Activated CD4-positive, alpha-beta T cell treated with anti-CD3 and anti-CD28 coated beads, Interleukin-2, amount 10 ng/mL, durations not matched to agents 24 days and 14 days (primary cell): ENCODE measurements at regions not wholly inside any gene's neighbourhood (a gene's known extent, or its start where the extent isn't known, plus 50 kb on each side); places are given as distances from the start of the nearest gene placed in this dataset.
A peak's percentile ranks its signal among the peaks of the same experiment; 100 is the strongest.
"Not testable (repeated sequence)": the region's sequence is repeated elsewhere in the genome, so short reads cannot be mapped to it uniquely, and the experiment has no call there.

ENCODE experiments used
- DNase-seq: peaks from one replicate; pipeline ENCODE4 v3.0.0; 2022
- H3K27ac Mint-ChIP-seq: one replicate; pipeline ENCODE4 v1.8.0; 2022; ENCODE audit warnings: mild to moderate bottlenecking, mixed read lengths
- H3K27me3 Mint-ChIP-seq: one replicate; pipeline ENCODE4 v1.8.0; 2022; ENCODE audit warnings: mixed read lengths
- H3K36me3 Mint-ChIP-seq: one replicate; pipeline ENCODE4 v1.8.0; 2022; ENCODE audit warnings: low read depth, mild to moderate bottlenecking, mixed read lengths
- H3K4me1 Mint-ChIP-seq: one replicate; pipeline ENCODE4 v1.8.0; 2021; ENCODE audit warnings: mixed read lengths
- H3K4me3 Mint-ChIP-seq: one replicate; pipeline ENCODE4 v1.8.0; 2022; ENCODE audit warnings: mild to moderate bottlenecking, moderate library complexity, mixed read lengths
- H3K9me3 Mint-ChIP-seq: one replicate; pipeline ENCODE4 v1.8.0; 2021; ENCODE audit warnings: mixed read lengths
- intact Hi-C: fragments of 100-400 bp; cut with micrococcal nuclease; formaldehyde crosslinking; loops from one replicate; pipeline ENCODE4 v1.15.1; 2023

- peaks cover 42% of the 10 kb centered on the region for H3K4me1 Mint-ChIP-seq
- H3K27me3 Mint-ChIP-seq = peaks cover 7% of the 10 kb centered on the region
- no peak overlapping the region for H3K27ac Mint-ChIP-seq
- intact Hi-C loops = loop anchor here (5.0 kb wide), 1 partner anchor 39 kb away; no protein-coding TSS in a partner anchor
- H3K36me3 Mint-ChIP-seq = no peaks in the 10 kb centered on the region
- H3K4me3 Mint-ChIP-seq = no peak overlapping the region
- no peaks in the 10 kb centered on the region for H3K9me3 Mint-ChIP-seq
- no peak for DNase-seq
Observed at GRCh38 chr7:142443216-142444010, 185.6 kb upstream of the PRSS58 start.

DNA sequence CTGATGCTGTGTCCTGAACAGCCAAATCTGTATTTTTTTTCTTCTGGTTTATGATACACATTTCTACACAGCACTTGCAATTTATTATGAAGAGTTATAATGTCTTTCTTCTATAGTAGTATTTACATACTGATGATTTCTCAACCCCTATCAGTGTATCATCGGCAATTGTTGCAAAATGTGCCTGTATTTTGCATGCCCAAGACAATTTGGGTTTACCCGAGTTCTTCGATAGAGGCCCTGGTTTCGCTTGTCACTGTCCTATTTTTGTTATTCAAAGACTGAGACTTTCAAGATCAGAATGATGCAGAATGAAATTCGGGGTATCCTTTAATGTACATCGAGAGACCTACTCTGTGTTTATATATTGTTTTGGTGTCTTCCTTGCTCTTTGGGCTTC is 184.5 kb upstream of the PRSS58 start:
- no peak overlapping the region for H3K27ac Mint-ChIP-seq
- intact Hi-C loops = loop anchor here (5.0 kb wide), 1 partner anchor 40 kb away; no protein-coding TSS in a partner anchor
- peaks cover 46% of the 10 kb centered on the region for H3K4me1 Mint-ChIP-seq
- no peak for DNase-seq
- H3K36me3 Mint-ChIP-seq = no peaks in the 10 kb centered on the region
- H3K27me3 Mint-ChIP-seq = peaks cover 6% of the 10 kb centered on the region
- no peak overlapping the region for H3K4me3 Mint-ChIP-seq
- no peaks in the 10 kb centered on the region for H3K9me3 Mint-ChIP-seq

DNA sequence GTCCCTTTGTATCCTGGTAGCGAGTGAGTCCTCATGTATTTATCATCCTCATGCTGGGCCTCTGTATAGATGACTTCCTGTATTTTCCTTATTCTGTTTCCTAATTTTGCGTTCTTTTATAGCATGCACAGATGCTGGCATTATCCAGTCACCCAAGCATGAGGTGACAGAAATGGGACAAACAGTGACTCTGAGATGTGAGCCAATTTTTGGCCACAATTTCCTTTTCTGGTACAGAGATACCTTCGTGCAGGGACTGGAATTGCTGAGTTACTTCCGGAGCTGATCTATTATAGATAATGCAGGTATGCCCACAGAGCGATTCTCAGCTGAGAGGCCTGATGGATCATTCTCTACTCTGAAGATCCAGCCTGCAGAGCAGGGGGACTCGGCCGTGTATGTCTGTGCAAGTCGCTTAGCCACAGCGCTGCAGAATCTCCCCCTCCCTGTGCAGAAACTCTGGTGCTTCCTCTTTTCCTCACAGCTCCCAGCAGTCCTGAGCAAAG is 183.1 kb upstream of the PRSS58 start:
- no peaks in the 10 kb centered on the region for H3K9me3 Mint-ChIP-seq
- H3K27ac Mint-ChIP-seq = no peak overlapping the region
- peaks cover 46% of the 10 kb centered on the region for H3K4me1 Mint-ChIP-seq
- H3K36me3 Mint-ChIP-seq = no peaks in the 10 kb centered on the region
- H3K27me3 Mint-ChIP-seq = peaks cover 5% of the 10 kb centered on the region
- peak overlapping the region; percentile 8 for H3K4me3 Mint-ChIP-seq
- intact Hi-C loops = loop anchor here (1.0 to 5.0 kb wide), 2 partner anchors 18 to 41 kb away; no protein-coding TSS in a partner anchor
- peak; percentile 69 for DNase-seq

DNA sequence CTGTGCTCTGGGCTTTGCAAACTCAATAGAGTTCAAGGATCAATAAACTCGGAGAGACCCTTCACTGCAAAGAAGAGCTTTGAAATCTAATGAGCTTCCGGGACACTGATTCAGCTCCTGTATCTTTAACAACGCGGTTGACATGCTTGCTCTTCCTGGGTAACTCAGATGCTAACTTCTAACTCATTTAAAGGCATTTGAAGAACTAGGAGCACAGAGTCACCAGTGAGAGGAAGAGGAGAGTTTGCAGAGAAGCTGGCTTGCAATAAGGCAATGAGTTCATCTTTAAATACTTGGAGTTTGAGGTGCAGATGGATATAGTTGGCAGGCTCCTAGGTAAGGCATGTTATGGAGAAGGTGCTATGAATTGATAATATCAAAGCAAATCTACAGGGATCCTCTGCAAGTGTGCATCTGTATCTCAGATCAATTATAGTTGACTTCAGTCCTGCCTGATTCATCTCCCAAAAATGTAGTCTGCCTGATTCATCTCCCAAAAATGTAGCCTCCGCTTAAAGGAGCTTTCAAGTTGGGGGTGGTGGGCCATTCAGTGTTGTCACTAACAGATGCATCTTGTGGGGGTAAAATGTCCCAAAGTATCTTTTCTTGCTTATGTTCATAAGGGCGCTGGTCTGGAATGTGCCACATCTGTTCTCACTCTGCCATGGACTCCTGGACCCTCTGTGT is 182.5 kb upstream of the PRSS58 start:
- no peaks in the 10 kb centered on the region for H3K36me3 Mint-ChIP-seq
- no peak for DNase-seq
- peaks cover 50% of the 10 kb centered on the region for H3K4me1 Mint-ChIP-seq
- peaks cover 5% of the 10 kb centered on the region for H3K27me3 Mint-ChIP-seq
- H3K9me3 Mint-ChIP-seq = no peaks in the 10 kb centered on the region
- intact Hi-C loops = loop anchor here (5.0 kb wide), 1 partner anchor 42 kb away; no protein-coding TSS in a partner anchor
- no peak overlapping the region for H3K27ac Mint-ChIP-seq
- peak overlapping the region; percentile 8 for H3K4me3 Mint-ChIP-seq

- Mint-ChIP-seq H3K27ac (no peak overlapping the region), H3K36me3 (no peaks in the 10 kb centered on the region), H3K4me1 (peaks cover 48% of the 10 kb centered on the region), H3K27me3 (peaks cover 3% of the 10 kb centered on the region), H3K4me3 (no peak overlapping the region), H3K9me3 (no peaks in the 10 kb centered on the region)
- intact Hi-C loops = loop anchor here (5.0 kb wide), 1 partner anchor 43 kb away; no protein-coding TSS in a partner anchor
- no peak for DNase-seq
Observed at GRCh38 chr7:142439739-142440138, 181.9 kb upstream of the PRSS58 start.

- peaks cover 3% of the 10 kb centered on the region for H3K27me3 Mint-ChIP-seq
- intact Hi-C loops = no loop called here
- DNase-seq = no peak
- no peaks in the 10 kb centered on the region for H3K36me3 Mint-ChIP-seq
- no peak overlapping the region for H3K27ac Mint-ChIP-seq
- H3K9me3 Mint-ChIP-seq = no peaks in the 10 kb centered on the region
- H3K4me1 Mint-ChIP-seq = peaks cover 55% of the 10 kb centered on the region
- no peak overlapping the region for H3K4me3 Mint-ChIP-seq
Observed at GRCh38 chr7:142438923-142439515, 181.2 kb upstream of the PRSS58 start.

DNA sequence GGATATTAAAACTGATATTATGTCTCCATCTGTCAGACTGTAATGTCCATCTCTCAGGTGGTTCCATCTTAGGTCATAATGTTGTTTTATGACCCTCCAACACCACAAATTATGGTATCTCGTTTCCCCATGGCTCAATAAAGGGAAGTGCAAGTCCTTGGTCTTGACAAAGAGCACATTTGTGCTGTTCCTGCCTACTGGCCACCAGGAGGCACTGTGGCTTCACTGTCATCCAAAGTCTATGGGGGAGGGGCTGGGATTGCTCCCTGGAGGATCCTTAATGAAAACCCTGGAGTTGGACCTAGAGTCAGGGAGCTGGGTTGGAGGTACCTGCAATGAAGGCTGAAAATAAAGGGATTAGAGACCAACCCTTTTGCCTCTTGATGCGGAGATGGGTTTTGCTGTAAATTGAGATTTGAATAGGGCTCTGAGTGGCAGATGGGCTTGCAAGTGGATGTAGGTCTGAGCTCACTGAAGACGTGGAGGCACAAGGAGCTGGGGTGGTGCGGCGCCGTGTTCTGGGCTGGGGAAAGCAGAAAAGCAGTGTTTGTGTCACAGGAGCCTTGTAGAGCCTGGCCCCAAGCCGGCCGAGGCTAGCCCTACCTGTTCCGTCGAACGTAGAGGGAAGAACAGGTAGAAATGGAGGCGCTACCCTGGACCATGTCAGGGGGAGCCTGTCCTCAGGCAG is 180.5 kb upstream of the PRSS58 start:
- intact Hi-C loops = no loop called here
- Mint-ChIP-seq H3K9me3 (no peaks in the 10 kb centered on the region), H3K27me3 (peaks cover 3% of the 10 kb centered on the region), H3K27ac (no peak overlapping the region), H3K36me3 (no peaks in the 10 kb centered on the region), H3K4me1 (peaks cover 54% of the 10 kb centered on the region), H3K4me3 (no peak overlapping the region)
- peak; percentile 78 for DNase-seq

GRCh38 chr7:142437741-142438140 is 179.9 kb upstream of the PRSS58 start:
- DNase-seq = no peak
- no peaks in the 10 kb centered on the region for H3K9me3 Mint-ChIP-seq
- H3K36me3 Mint-ChIP-seq = no peaks in the 10 kb centered on the region
- H3K27ac Mint-ChIP-seq = no peak overlapping the region
- intact Hi-C loops = no loop called here
- H3K4me3 Mint-ChIP-seq = no peak overlapping the region
- peaks cover 52% of the 10 kb centered on the region for H3K4me1 Mint-ChIP-seq
- H3K27me3 Mint-ChIP-seq = peaks cover 3% of the 10 kb centered on the region

DNA sequence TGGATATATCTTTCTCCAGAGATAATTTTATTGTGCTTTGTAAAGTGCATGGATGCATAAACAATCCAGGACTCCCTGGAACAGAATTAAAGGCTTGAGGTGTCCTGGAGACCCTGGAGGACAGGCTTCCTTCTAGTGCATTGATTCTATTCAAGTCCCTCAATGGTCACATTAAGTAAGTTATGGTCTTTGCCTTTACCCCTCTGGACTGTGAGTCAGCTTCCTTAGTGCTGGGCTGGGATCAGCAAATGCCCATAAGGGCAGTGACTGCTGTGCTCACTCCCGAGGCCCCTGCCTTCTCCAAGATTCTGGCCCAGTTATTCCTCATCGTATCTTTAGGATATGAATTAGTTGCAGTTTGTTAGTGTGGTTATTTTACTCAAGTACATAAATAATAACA is 178.7 kb upstream of the PRSS58 start:
- H3K36me3 Mint-ChIP-seq = no peaks in the 10 kb centered on the region
- no peak overlapping the region for H3K27ac Mint-ChIP-seq
- intact Hi-C loops = no loop called here
- peaks cover 46% of the 10 kb centered on the region for H3K4me1 Mint-ChIP-seq
- no peak overlapping the region for H3K4me3 Mint-ChIP-seq
- no peaks in the 10 kb centered on the region for H3K9me3 Mint-ChIP-seq
- DNase-seq = no peak
- peaks cover 3% of the 10 kb centered on the region for H3K27me3 Mint-ChIP-seq

- peaks cover 36% of the 10 kb centered on the region for H3K4me1 Mint-ChIP-seq
- H3K36me3 Mint-ChIP-seq, DNase-seq, H3K9me3 Mint-ChIP-seq, intact Hi-C loops, H3K27ac Mint-ChIP-seq, H3K4me3 Mint-ChIP-seq, H3K27me3 Mint-ChIP-seq: not testable (repeated sequence)
Observed at GRCh38 chr7:142435606-142436005, 177.7 kb upstream of the PRSS58 start.

- H3K9me3 Mint-ChIP-seq = no peaks in the 10 kb centered on the region
- H3K4me1 Mint-ChIP-seq = peaks cover 35% of the 10 kb centered on the region
- no peaks in the 10 kb centered on the region for H3K36me3 Mint-ChIP-seq
- peak overlapping the region; percentile 55 for H3K27ac Mint-ChIP-seq
- intact Hi-C loops = no loop called here
- DNase-seq = no peak
- H3K4me3 Mint-ChIP-seq = peak overlapping the region; percentile 69
- H3K27me3 Mint-ChIP-seq = peaks cover 10% of the 10 kb centered on the region
Observed at GRCh38 chr7:142434666-142435167, 176.9 kb upstream of the PRSS58 start.

- Mint-ChIP-seq H3K4me3 (peak overlapping the region; percentile 69), H3K4me1 (peaks cover 34% of the 10 kb centered on the region), H3K27me3 (peaks cover 14% of the 10 kb centered on the region)
- H3K36me3 Mint-ChIP-seq, H3K27ac Mint-ChIP-seq, intact Hi-C loops, DNase-seq, H3K9me3 Mint-ChIP-seq: not testable (repeated sequence)
Observed at GRCh38 chr7:142434133-142434532, 176.3 kb upstream of the PRSS58 start.

GRCh38 chr7:142432377-142432776 is 174.5 kb upstream of the PRSS58 start:
- Mint-ChIP-seq H3K4me3 (no peak overlapping the region), H3K4me1 (peaks cover 29% of the 10 kb centered on the region), H3K36me3 (no peaks in the 10 kb centered on the region), H3K9me3 (no peaks in the 10 kb centered on the region), H3K27ac (no peak overlapping the region), H3K27me3 (peaks cover 13% of the 10 kb centered on the region)
- no peak for DNase-seq
- intact Hi-C loops = no loop called here
